Activated CD4-positive, alpha-beta T cell treated with anti-CD3 and anti-CD28 coated beads, Interleukin-2, Interleukin-6, amounts not matched to agents 100 ng/mL and 50 ng/mL, durations not matched to agents 16 hours and 8 hours (primary cell): ENCODE measurements at regions not wholly inside any gene's neighbourhood (a gene's known extent, or its start where the extent isn't known, plus 50 kb on each side); places are given as distances from the start of the nearest gene placed in this dataset.

Source experiments
- DNase-seq: peaks from one replicate; pipeline ENCODE4 v3.0.0-alpha.2; 2020

DNA sequence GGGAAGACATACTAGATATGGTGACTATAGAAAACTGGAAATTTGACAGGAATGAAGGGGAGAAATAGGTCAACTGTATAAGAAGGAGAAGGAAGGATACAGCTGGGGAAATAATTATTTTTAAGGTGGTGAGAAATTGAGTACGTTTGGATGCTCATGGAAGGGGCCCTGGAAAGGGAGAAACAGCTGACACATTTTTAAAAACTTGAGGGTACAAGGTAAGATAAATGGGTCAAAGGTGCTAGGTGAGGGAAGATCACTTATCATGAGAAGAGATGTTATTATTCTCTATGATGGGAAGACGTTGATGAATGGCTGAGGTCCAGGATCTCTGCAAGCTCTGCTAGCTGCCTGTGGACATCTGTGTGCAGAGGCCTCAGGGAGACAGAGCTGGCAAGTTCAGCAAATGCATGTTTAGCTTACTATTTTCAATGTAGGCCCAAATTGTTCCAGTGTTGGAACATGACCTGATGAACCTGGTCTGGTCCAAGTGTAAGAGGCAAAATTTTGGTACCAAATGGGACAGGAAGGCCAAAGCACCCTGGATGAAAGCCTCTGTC is 181.7 kb downstream of the MTRR start:
- no peak for DNase-seq

DNA sequence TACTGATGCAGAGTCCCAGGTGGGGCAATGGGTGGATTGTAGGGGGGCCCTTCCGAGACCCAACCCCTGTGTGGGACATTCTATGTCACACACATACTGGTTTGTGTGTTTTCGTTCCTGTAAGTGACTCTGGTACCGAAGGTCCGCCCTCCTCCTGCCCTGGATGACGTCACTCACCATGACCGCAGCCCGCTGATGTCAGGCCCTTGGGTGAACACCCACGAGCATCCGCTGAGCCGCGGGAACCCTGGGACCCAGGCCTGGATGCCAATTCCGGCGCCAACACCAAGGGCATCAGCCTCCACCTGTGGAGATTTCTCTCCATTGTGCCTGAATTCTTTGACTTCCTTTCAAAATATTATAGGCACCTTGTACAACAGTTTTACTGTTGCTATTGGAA is 184.3 kb downstream of the MTRR start:
- DNase-seq: no peak

DNA sequence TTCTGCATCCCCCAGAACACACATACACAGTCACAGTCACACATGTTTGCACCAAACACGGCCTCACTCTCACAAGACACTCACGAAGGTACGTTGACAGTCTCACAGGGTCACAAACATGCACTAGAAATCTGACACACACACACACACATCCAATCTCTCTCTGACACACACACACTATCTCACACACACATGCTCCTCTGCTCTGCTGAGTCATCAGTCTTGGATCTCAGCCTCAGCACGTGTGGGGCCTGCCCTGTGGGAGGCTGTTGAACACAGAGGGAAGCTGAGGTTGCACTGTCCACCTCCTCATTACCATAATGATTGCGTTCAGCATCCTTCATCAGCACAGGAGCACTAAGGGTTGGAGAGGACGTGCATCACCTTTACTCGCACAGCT is 188.8 kb downstream of the MTRR start:
- no peak for DNase-seq

DNA sequence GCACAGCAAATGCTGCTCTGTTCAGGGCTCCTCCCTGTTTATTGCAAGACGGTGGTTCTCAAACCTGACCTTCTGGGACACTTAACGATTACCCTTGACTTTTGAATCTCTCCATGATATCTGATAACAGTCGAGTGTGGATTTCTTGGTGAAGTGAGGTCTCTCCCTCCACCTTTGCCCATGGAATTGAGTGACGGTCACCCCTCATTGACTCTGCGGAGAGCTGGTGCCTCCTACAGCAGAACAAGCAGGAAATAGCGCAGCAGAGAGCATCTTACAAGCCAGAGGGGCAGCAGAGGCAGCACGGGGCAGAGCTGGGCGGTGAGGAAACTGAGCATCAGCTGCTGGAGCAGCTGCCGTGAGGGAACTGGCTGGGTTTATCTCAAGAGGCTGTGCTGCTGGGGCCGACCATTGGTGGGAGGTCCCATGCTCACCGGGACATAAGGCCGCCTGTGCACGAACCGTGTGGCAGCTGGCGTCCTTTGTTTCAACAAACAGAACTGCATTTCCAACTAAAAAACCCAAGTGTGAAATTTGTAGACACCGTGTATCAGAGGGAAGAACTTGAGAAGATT is 189.8 kb downstream of the MTRR start:
- DNase-seq: no peak

DNA sequence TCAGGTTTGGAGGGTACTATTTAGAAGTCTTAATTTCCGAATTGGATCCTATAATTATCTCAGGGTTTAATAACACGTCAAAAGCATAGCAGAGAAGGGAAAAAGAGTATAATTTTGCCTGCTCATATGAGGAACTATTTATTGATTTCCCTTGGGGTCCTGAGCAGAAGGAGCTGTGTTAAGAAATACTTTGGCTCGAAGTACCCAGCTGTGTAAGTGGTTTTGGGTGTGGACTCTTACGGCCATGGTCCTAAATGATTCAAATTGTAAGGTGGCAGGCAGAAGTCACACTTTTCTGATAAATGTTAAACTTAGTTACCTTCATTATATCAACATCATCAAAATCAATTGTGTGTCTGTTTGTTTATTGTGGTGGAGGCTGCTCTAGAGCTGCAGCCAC is 190.4 kb downstream of the MTRR start:
- DNase-seq: no peak

DNA sequence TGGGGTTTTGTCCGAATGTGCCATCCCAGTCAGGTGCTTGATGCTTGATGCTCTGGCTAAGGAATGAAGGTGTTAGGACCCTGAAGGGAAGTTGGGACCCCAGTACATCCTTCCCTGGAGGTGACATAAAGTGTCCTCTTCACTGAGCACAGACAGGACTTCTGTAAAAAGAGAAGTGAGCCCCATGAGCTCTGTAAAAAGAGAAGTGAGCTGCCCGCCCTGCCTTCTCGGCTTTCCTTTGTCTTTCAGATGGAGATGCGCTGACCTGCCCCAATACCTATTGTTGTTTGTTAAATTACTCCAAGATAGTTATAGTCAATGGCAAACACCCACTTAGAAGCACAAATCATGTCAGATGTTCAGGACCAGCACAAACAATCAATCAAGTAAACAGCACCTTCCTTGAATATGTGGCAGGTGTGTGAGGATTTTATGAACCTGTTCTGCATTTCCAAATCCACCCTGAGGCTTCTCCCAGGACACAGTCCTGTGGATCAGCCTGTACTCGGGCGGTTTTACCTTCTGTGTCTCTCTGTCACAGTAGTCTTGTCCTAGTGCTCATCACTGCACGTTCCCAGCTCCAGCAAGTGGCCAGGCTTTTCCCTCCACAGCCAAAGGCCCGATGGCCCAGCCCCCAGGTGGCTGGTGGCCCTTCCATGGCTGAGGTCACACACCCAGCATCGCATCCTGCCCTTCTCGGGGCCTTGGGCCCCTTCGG is 191.4 kb downstream of the MTRR start:
- no peak for DNase-seq

DNA sequence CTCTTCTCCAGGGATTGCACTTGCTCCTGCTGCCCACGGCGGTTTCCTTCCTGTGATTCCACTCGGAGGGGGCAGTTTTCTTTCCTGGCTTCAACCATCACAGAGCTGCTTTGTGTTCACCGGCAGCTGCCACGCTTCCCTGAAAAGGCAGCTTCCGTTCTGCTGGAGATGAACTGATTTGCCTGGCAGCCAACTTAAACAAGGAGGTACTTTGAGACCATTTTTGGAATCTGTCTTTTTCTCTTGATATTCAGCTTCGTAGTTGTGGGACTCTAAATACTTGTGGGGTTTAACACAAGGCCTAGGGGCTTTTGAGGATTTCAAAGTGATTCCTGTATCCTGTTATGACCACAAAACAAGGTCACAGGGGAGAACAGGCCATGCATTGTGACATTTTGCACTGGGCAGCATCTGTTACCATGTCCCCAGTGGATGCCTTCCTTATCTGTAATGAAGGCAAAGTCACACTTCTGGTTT is 192.0 kb downstream of the MTRR start:
- DNase-seq: no peak

DNA sequence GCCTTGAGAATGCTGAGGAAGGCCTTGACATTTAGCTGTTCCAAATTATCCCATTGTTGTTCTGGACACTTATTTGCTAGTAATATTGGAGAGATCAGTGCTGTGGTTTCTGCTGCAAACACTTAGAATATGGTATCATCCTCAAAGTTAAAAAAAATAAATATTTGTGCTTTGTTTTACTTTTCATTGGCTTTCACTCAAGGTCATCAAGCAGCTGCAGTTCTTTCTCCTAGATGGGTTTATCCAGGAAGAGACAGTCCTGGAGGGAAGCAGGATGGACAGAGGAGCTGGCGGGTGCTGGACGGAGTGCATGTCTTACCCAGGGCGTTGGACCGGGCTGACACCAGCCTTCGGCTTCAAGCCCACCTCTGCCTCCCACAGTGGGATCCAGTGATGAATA is 193.6 kb downstream of the MTRR start:
- no peak for DNase-seq

DNA sequence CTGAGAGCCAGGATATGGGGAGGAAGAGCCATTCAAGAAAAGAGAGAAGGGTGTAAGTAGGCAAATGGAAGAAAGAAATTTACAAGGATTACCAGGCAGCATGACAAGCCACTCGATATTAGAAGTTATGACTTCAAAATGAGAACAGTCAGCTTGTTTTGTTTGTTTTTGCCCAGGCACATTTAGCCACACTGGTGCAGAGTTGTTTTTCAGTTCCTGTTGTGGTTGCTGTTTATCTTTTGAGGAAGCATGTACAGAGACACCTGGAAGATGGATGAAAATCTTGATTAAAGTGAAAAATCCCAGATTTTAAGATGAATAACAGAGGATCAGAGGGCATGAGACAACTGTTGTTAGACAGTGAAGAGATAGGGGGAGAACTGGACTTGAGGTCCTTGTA is 199.1 kb downstream of the MTRR start:
- no peak for DNase-seq

DNA sequence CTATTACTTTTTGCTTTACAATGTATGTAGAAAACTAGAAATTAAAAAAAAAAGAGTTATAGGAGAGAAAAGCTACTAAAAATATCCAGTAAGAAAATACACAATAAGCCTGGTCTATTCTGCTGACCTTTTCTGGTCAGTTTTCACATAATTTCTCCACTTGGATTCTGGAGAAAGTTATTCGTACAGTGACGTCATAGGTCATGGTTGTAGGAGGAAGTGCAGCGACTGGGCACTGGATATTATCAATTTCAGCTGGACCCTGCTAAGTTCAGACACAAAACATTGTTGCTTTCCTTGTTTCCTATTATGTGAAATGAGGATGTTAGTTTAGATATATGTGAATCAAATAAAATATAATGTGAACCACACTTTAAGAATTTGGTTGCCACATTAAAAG is 201.2 kb downstream of the MTRR start:
- DNase-seq: no peak

DNA sequence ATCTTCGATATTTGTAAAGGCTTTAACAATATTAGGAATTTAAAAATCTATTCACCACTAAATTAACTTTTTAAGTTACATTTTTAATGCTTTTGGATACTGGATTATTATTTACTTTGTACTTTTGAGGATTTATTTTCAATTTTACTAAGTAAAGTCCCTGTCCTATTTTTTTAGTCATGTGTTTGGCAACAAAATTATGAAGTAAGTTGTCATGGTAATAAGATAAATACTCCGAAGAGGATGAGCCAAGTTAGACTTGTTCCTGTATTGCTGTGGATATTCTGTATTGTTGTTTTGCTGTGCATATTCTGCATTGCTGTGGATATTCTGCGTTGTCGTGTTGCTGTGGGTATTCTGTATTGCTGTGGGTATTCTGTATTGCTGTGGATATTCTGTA is 210.1 kb downstream of the MTRR start:
- DNase-seq: no peak

DNA sequence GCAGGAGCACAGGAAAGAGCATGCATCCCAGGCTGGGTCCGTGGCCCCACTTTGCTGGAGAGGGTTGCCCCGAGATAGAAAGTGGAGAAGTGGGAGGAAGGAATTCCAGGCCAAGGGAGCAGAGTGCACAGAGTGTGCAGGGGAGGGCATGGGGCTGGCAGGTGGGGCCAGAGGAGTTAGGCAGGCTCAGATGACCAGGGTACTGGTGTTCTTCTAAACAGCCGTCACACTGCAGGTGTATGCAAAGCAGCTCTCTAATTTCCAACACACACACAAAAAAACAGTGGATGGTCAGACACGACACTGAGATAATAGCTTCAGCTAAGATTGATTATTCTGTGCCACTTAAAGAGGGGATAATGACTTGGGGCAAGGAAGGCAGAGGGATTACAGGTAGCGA is 212.2 kb downstream of the MTRR start:
- no peak for DNase-seq

DNA sequence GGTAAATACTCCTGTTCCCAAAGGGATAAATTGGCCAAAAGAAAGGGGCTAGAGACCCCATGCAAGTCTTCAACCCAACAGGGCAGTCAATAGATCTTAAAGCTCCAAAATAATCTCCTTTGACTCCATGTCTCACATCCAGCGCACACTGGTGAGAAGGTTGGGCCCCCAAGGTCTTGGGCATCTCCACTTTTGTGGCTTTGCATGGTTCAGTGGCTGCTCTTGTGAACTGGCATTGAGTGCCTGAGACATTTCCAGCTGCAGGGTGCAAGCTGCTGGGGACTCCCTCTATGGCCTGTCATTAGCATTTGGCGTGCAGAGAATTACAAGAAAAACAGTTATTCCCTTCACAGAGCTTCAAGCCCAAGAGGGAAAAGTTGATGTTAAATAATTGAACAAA is 224.7 kb downstream of the MTRR start:
- no peak for DNase-seq

DNA sequence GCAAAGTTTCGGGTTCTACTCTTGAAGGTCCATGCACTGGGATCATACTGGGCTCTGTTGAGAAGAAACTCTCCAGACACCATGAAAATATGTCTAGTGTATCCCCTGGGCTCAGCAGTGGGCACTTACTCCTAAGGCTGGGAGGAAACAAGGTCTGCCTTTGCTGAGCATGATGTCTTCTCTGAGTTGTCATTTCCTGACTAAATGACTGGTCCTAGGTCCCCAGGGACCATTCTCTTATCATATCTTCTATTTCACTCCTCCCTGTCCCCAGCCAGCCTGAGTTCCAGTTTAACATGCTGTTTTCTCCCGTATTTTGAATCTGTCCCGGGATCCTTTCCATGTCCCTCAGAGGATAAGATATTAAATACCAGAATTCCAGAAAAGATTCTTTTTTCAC is 225.4 kb downstream of the MTRR start:
- no peak for DNase-seq

DNA sequence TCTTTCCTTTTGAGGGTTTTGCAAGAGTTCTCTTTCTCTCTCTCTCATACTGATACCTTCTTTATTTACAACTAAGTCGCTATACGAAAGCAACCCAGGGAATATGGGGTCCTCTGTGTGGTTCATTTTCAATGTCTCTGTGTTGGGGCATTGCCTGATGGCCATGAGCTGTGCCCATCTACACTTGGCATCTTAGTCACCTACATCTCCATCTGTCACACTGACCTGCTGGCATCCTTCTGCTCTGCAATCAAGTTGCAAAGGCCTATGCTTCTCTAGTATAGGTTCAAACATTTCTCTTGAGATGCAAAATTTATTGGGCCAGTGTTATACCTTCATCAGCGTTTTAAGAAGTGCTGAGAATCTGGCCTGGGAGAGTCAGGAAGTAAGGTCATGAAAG is 228.2 kb downstream of the MTRR start:
- DNase-seq: no peak

DNA sequence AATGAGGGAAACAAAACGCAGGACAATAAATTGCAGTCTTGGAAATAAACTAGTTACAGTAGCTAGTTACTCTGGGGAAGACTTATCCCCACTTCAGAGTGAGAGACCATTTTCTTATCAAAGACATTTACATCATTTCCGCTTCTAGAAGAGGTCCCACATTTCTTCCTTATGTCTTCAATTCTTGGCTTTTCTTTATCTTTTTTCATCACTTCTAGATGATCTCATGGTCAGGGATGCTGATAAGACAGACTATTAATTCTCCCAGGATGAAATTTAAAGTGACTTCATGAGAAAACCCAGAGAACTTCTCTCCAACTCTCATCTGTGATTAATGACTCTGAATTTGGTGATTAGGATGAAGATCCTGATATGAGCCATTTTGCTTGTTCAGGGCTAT is 229.1 kb downstream of the MTRR start:
- no peak for DNase-seq

DNA sequence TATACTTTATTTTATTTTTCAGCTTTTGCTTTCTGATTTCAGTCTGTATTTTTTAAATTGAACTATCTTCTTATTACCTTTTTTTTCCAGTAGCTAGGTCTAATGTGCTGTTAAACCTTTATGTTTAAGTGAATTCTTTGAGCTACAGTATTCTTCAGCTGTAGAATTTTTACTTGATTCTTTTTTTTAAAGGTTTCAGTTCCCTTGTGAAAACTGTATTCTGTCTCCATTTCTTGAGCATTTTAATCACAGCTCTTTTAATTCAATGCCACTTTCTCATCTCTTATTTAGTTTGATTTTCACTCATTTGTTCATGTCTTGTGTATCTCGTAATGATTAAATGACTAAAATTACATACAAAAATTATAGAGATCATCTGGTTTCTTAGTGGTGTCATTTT is 233.8 kb downstream of the MTRR start:
- no peak for DNase-seq

DNA sequence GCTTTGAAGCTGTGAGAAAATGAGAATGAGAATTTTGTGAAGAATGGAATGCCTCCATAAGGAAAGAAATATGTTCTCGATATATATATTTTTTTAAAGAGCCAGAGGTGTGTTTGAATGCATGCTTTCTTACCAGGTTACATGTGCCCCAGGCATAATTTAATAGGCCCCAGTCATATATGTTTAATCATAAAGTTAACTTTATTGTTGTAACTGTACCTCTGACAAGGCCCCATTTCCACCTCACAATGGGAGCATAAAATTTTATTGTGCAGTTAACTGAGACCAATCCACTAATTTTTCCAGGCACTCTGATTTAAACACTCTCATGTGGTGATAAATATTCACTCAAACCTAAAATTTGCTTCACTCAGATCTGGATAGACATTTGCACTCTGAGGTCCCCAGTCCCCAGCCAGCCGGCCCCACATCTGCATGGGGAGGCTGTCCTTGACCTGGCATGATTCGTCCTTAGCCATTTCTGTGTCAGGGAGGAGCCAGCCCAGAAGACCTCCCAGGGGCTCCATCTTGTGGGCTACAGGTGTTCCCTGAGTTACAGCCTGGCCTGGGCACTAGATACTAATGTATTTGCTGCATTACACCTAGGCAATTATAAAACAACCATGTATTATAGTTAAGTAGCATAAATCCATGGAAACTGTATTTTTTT is 245.8 kb downstream of the MTRR start:
- DNase-seq: no peak

DNA sequence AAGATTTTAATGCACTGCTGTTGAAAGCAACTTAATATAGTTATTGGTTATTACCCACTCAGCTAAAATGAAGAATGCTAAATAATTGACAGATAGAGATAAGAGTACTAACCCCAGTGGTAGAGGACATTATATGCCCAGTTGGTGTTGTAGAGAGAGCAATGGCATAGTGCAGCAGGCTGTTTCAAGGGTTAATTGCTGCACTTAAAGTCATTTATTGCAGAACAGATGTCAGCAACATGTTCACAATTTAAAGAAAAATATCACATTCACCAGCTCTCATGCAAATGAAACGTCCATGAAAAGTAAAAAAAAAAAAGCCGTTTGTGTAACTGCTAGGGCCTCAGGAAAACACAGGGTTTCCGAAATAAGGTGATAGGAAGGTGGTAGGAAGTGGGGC is 254.6 kb downstream of the MTRR start:
- DNase-seq: no peak

DNA sequence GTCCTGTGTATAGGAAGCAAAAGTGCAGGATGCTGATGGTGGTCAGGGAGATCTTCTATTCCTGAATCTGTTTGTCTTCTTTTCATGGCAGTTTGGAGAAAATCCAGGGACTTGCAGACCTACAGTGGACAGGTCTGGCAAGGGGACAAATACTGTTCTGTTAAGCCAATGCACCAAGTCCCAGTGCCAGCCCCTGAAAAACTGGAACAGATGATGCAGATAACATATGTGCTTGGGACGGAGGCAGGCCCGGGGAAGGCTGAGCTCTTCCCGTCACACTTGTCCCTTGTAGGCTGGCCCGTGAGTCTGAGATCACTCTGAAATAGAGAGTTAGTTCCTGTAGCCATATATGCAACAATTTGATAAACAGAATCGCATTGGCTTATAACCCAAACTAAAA is 265.7 kb downstream of the MTRR start:
- no peak for DNase-seq

DNA sequence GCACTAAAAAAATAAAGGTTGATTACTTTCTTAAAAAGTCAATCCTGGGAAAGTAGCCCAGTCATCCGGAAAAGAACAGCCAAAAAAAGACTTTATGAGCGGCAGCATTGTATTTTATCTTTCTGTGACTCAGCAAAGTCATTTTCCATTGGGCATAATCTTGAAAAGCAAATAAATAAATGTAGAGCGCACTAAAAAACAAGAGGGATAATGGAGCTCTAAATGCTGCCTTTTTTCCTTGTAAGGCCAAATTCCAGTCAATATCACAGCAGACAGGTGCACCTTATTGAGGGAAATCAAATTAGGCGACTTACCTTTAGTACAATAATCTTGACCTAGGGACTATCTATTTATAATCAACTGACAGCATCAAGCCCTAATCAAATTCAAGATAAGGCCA is 266.8 kb downstream of the MTRR start:
- DNase-seq: no peak

DNA sequence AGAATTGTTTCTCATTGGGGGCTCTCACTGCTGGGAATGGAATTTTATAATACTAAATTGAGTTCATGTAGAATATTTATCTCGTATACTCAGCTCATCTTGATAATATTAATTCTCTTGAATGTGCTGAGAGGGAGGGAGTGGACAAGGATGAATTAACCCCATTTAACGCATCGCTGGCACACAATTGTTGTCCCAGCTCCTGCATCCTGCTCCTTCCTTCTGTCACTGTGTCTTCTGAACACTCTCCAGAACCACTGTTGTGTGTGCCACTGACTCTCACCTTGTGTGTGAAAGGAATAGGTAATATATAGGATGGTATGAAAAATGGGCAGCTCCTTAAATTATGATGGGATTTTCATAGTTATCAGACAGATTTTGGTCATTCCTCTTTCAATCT is 267.3 kb downstream of the MTRR start:
- DNase-seq: no peak

DNA sequence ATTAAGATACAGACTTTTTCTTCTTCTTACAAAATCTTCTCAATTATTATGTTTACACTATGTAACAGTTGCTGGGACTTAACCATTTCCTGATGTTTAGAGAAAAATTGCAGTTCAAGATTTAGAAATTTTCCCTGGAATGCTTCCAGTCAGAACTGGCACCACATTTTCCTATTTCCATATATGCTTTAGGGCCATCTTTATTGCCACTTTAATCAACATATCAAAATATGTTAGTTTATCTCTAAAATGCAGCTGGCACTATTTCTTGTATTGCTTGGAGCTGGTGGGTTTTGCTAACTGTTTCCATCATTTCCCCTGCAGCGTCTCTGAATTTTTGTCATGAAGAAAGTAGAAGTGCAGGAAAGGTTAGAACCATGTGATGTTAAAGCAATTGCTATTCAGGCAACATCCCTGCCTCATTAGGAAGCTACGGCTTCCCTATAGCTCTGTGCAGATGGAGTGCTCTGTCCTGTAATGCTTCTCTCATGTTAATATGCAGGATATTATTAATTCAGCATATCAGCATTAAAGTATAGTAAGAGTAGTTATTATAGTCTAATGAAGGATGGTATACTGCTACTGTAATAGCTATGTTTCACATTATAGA is 269.1 kb downstream of the MTRR start:
- DNase-seq: no peak

DNA sequence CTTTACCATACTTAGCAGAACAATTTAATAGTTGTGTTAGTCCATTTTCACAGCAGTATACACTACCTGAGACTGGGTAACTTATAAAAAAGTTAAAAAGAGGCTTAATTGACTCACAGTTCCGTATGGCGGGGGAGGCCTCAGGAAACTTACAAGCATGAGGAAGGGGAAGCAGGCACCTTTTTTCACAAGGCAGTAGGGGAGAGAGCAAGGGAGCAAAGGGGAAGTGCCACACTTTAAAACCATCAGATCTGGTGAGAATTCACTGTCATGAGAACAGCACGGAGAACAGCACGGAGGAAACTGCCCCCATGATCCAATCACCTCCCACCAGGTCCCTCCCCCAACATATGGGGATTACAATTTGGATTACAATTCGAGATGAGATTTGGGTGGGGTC is 269.9 kb downstream of the MTRR start:
- DNase-seq: no peak
